ENCODE measurements at regions not wholly inside any gene's neighbourhood (a gene's known extent, or its start where the extent isn't known, plus 50 kb on each side); places are given as distances from the start of the nearest gene placed in this dataset.

- no peak overlapping the region for H3K27ac ChIP-seq
- ATAC-seq (ENCODE audit: insufficient number of reproducible peaks, low FRiP score, low read depth) = no peak
- DNase-seq (ENCODE audit: low spot score) = no peak
- H3K4me3 ChIP-seq = no peak overlapping the region
- H3K9me3 ChIP-seq = no peaks in the 10 kb centered on the region
- no peaks in the 10 kb centered on the region for H3K36me3 ChIP-seq
- no peak for TF ChIP-seq CTCF (IDR thresholded peaks at IDR 0.05)
- no peaks in the 10 kb centered on the region for H3K27me3 ChIP-seq (replicated peaks; ENCODE audit: insufficient read depth)
- no peaks in the 10 kb centered on the region for H3K4me1 ChIP-seq (ENCODE audit: control insufficient read depth in 1 of 2, low read depth in 2 of 2)
These were observed 110.0 kb upstream of the KLF7 start for GRCh38 chr2:207275779-207276178.

GRCh38 chr2:207276248-207276647 is 110.5 kb upstream of the KLF7 start:
- Histone ChIP-seq H3K27me3 (replicated peaks; ENCODE audit: insufficient read depth) (no peaks in the 10 kb centered on the region), H3K4me1 (ENCODE audit: control insufficient read depth in 1 of 2, low read depth in 2 of 2) (no peaks in the 10 kb centered on the region), H3K9me3 (no peaks in the 10 kb centered on the region), H3K27ac (no peak overlapping the region), H3K36me3 (no peaks in the 10 kb centered on the region), H3K4me3 (no peak overlapping the region)
- ATAC-seq (ENCODE audit: insufficient number of reproducible peaks, low FRiP score, low read depth) (no peak), DNase-seq (ENCODE audit: low spot score) (no peak)
- no peak for TF ChIP-seq CTCF (IDR thresholded peaks at IDR 0.05)

GRCh38 chr2:207276858-207277257 is 111.1 kb upstream of the KLF7 start:
- H3K9me3 ChIP-seq = no peaks in the 10 kb centered on the region
- no peaks in the 10 kb centered on the region for H3K4me1 ChIP-seq (ENCODE audit: control insufficient read depth in 1 of 2, low read depth in 2 of 2)
- no peak for TF ChIP-seq CTCF (IDR thresholded peaks at IDR 0.05)
- no peaks in the 10 kb centered on the region for H3K27me3 ChIP-seq (replicated peaks; ENCODE audit: insufficient read depth)
- DNase-seq (ENCODE audit: low spot score) = no peak
- H3K4me3 ChIP-seq = no peak overlapping the region
- H3K36me3 ChIP-seq = no peaks in the 10 kb centered on the region
- no peak overlapping the region for H3K27ac ChIP-seq
- ATAC-seq (ENCODE audit: insufficient number of reproducible peaks, low FRiP score, low read depth) = no peak

GRCh38 chr2:207279520-207279919 is 113.8 kb upstream of the KLF7 start:
- ATAC-seq (ENCODE audit: insufficient number of reproducible peaks, low FRiP score, low read depth) (no peak), DNase-seq (ENCODE audit: low spot score) (no peak)
- no peaks in the 10 kb centered on the region for H3K27me3 ChIP-seq (replicated peaks; ENCODE audit: insufficient read depth)
- TF ChIP-seq CTCF (IDR thresholded peaks at IDR 0.05) = no peak
- H3K4me1 ChIP-seq (ENCODE audit: control insufficient read depth in 1 of 2, low read depth in 2 of 2) = no peaks in the 10 kb centered on the region
- no peaks in the 10 kb centered on the region for H3K36me3 ChIP-seq
- H3K4me3 ChIP-seq = no peak overlapping the region
- no peaks in the 10 kb centered on the region for H3K9me3 ChIP-seq
- no peak overlapping the region for H3K27ac ChIP-seq

GRCh38 chr2:207281436-207281835 is 115.7 kb upstream of the KLF7 start:
- ATAC-seq (ENCODE audit: insufficient number of reproducible peaks, low FRiP score, low read depth) (no peak), DNase-seq (ENCODE audit: low spot score) (no peak)
- Histone ChIP-seq H3K36me3 (no peaks in the 10 kb centered on the region), H3K27ac (no peak overlapping the region), H3K4me1 (ENCODE audit: control insufficient read depth in 1 of 2, low read depth in 2 of 2) (no peaks in the 10 kb centered on the region), H3K27me3 (replicated peaks; ENCODE audit: insufficient read depth) (no peaks in the 10 kb centered on the region), H3K4me3 (no peak overlapping the region), H3K9me3 (no peaks in the 10 kb centered on the region)
- TF ChIP-seq CTCF (IDR thresholded peaks at IDR 0.05) = no peak

Data from thoracic aorta (tissue), 2 donors.